ENCODE measurements at regions not wholly inside any gene's neighbourhood (a gene's known extent, or its start where the extent isn't known, plus 50 kb on each side); places are given as distances from the start of the nearest gene placed in this dataset.

DNA sequence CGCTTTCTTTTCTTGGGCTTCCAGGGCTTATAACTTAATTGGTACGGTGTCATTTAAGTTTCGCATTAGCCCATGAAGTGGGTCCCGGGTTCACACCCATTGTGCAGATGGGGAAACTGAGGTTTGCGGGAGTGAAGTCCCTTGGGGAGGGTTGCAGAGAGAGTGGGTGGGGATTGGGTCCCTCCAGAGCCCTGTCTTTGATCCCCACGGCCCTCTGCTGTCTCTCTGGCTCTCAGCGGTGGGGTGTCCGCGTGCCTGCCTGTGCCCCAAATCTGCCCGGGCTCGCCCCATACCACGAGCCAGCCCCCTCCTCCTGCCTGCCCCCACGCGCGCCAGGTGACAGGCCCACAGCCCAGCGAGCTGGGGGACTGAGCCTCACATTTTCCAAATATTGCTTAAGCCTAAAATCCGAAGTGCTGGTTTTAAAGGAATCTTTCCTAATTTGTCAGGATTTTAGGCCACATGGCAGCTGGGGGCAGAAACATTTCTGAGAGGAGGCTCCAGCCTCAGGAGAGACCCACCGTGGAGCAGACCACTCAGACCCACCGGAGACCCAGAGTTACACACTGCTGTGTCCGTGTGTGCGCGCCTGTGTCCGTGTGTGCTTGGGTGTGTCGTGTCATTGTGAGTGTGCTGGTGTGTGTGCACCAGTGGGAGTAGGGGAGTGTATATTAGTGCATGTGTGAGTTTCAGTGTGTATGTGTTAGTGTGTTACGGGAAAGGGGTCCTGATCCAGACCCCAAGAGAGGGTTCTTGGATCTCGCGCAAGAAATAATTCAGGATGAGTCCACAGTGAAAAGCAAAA is 159.5 kb upstream of the IER5L start:
- ChIA-PET POLR2A (ENCODE audit: unreplicated experiment) (no interaction called here), CTCF (interaction anchor here (0.6 kb wide), 1 partner anchor 276 kb away, joined by 4 read pairs; no protein-coding TSS in a partner anchor)
- peak overlapping the region; percentile 85 for H3K23ac ChIP-seq (ENCODE audit: low read depth, low read length)
- no peak for TF ChIP-seq CEBPB (IDR thresholded peaks at IDR 0.05; ENCODE audit: low read depth, low read length)
- TF ChIP-seq BHLHE40 (IDR thresholded peaks at IDR 0.05; ENCODE audit: low read depth, low read length): no peak
- no peak for TF ChIP-seq NFE2L2 (IDR thresholded peaks at IDR 0.05; ENCODE audit: low read depth, low read length)
- TF ChIP-seq, protein P1, sequence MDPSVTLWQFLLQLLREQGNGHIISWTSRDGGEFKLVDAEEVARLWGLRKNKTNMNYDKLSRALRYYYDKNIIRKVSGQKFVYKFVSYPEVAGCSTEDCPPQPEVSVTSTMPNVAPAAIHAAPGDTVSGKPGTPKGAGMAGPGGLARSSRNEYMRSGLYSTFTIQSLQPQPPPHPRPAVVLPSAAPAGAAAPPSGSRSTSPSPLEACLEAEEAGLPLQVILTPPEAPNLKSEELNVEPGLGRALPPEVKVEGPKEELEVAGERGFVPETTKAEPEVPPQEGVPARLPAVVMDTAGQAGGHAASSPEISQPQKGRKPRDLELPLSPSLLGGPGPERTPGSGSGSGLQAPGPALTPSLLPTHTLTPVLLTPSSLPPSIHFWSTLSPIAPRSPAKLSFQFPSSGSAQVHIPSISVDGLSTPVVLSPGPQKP (IDR thresholded peaks at IDR 0.05; ENCODE audit: borderline replicate concordance, low read depth, low read length): no peak
- no peak for TF ChIP-seq SMC3 (IDR thresholded peaks at IDR 0.05; ENCODE audit: low read depth, low read length)
- TF ChIP-seq USF2 (IDR thresholded peaks at IDR 0.05; ENCODE audit: low read depth, low read length): no peak
- TF ChIP-seq MAFK (IDR thresholded peaks at IDR 0.05; ENCODE audit: low read depth, low read length): no peak
- TF ChIP-seq CTCF (conservative IDR thresholded peaks at IDR 0.05; ENCODE audit: low read depth, low read length): no peak
- no peak for TF ChIP-seq RCOR1 (IDR thresholded peaks at IDR 0.05; ENCODE audit: insufficient replicate concordance, low read length)
- no peak for TF ChIP-seq RFX5 (IDR thresholded peaks at IDR 0.05; ENCODE audit: low read depth, low read length)
- TF ChIP-seq MXI1 (IDR thresholded peaks at IDR 0.05; ENCODE audit: borderline replicate concordance, low read depth, low read length): no peak
- no peak for TF ChIP-seq RAD21 (IDR thresholded peaks at IDR 0.05; ENCODE audit: low read length)
- dilution Hi-C loops (cut with HindIII; ENCODE audit: low sequenced_read_pairs, unreplicated experiment): no loop called here
- 75% methylated on average over 19 of the region's 27 CpGs; no CpG with 5 or more reads in 1 of the 2 experiments for WGBS, 2 experiments (ENCODE audit: extremely low coverage in 2 of 2, insufficient read length in 1 of 2)
- H4K8ac ChIP-seq (ENCODE audit: low read depth in 2 of 2, low read length in 2 of 2): peak overlapping the region; percentile 86 to 100
- H2AFZ ChIP-seq (replicated peaks; ENCODE audit: low read length, poor library complexity): peak overlapping the region; percentile 88
- H2BK15ac ChIP-seq (ENCODE audit: low read depth, low read length): peak overlapping the region; percentile 79; the same call in 2 of the 3 replicates
- H3K14ac ChIP-seq (replicated peaks; ENCODE audit: low read depth, low read length): peak overlapping the region; percentile 55
- H3K4me3 ChIP-seq (ENCODE audit: insufficient read depth, low read depth, low read length): no peak overlapping the region
- H3K27ac ChIP-seq (ENCODE audit: insufficient read depth, low read length): peak overlapping the region; percentile 23
- 0 out of 2 replicates have a peak overlapping the region, but pooled peaks have one; percentile 7 for H3K9ac ChIP-seq (ENCODE audit: low read depth, low read length)
- H3K4ac ChIP-seq (ENCODE audit: low read depth, low read length): peak overlapping the region; percentile 77
- H2BK20ac ChIP-seq (ENCODE audit: low read depth, low read length): peak overlapping the region; percentile 72
- H3K9me1 ChIP-seq (ENCODE audit: insufficient read depth, low read length): peaks cover 35% of the 10 kb centered on the region
- H2BK120ac ChIP-seq (ENCODE audit: low read depth, low read length): peak overlapping the region; percentile 84
- no peaks in the 10 kb centered on the region for H3K9me3 ChIP-seq (ENCODE audit: control insufficient read depth, insufficient read depth, low read length)
- H3K79me1 ChIP-seq (ENCODE audit: low read depth in 1 of 2, low read length in 2 of 2): peaks cover 0 to 18% of the 10 kb centered on the region in 2 experiments; a peak in 2 of 4 replicates
- H4K91ac ChIP-seq (ENCODE audit: insufficient read depth, low read depth, low read length): peak overlapping the region; percentile 82
- H4K20me1 ChIP-seq (ENCODE audit: insufficient read depth, low read length): no peaks in the 10 kb centered on the region
- H3K56ac ChIP-seq (ENCODE audit: extremely low read depth, insufficient read depth, low read length): no peak overlapping the region; the same call in 1 of the 2 replicates
- H3K36me3 ChIP-seq (ENCODE audit: control insufficient read depth, insufficient read depth, low read length): no peaks in the 10 kb centered on the region
- peak overlapping the region; percentile 97 for H2AK5ac ChIP-seq (ENCODE audit: low read depth, low read length)
- BruUV-seq (replicated peaks): no TSS peak
- DNase-seq: no peak
- in situ Hi-C loops (cut with MboI; ENCODE audit: low sequenced_read_pairs): loop anchor here (10.0 kb wide), 1 partner anchor 267 kb away; no protein-coding TSS in a partner anchor
- H2BK5ac ChIP-seq (ENCODE audit: low read depth, low read length, poor library complexity, severe bottlenecking): no peak overlapping the region
- H4K5ac ChIP-seq (ENCODE audit: low read depth, low read length): peak overlapping the region; percentile 52
- peak overlapping the region; percentile 19; the same call in 1 of the 2 replicates for H3K4me2 ChIP-seq (ENCODE audit: low read depth, low read length)
- H3K18ac ChIP-seq (ENCODE audit: low read depth, low read length): peak overlapping the region; percentile 16; the same call in 1 of the 2 replicates
- ATAC-seq (ENCODE audit: low read depth): no peak
- H3K27me3 ChIP-seq (ENCODE audit: control insufficient read depth, insufficient read depth, low read length): no peaks in the 10 kb centered on the region
- intact Hi-C loops (cut with micrococcal nuclease): no loop called here
- H3K4me1 ChIP-seq (ENCODE audit: control insufficient read depth, insufficient read depth, low read length): peaks cover 42% of the 10 kb centered on the region
- H2AK9ac ChIP-seq (replicated peaks; ENCODE audit: low read depth, low read length, poor library complexity): peak overlapping the region; percentile 97
